ENCODE measurements at regions not wholly inside any gene's neighbourhood (a gene's known extent, or its start where the extent isn't known, plus 50 kb on each side); places are given as distances from the start of the nearest gene placed in this dataset.

DNA sequence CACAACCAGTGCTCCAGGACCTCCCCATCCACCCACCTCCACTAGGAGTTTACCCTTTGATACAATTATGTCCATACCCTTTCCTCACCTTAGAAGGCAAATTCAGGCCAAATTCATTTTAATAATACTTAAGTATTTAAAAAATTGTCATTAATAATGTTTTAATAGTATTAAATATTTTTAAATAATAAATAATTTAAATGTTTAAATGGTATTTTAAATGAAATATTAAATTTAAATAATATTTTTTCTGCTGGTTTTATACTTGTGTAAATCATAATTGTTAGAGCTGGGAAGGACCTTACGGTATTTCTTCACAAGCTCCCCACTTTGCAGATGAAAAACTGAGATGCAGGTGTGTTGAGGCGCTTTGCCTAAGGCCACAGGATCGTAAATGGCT, 67.8 kb downstream of the NRN1 start:
- Histone ChIP-seq H3K4me1 (no peaks in the 10 kb centered on the region), H3K27ac (no peak overlapping the region), H3K9me3 (peaks cover 0 to 6% (median 0%) of the 10 kb centered on the region in 3 donors), H3K36me3 (no peaks in the 10 kb centered on the region), H3K27me3 (peaks cover 0 to 2% (median 0%) of the 10 kb centered on the region in 3 donors), H3K4me3 (no peak overlapping the region)
- DNase-seq (no peak), ATAC-seq (no peak)
- intact Hi-C loops (cut with DNase I; ENCODE audit: low total_unique reads) (no loop called here), in situ Hi-C loops (cut with MboI; ENCODE audit: low sequenced_read_pairs in 4 of 4) (no loop called here)
- no peak for TF ChIP-seq POLR2A (IDR thresholded peaks at IDR 0.05)
- TF ChIP-seq, protein P1, sequence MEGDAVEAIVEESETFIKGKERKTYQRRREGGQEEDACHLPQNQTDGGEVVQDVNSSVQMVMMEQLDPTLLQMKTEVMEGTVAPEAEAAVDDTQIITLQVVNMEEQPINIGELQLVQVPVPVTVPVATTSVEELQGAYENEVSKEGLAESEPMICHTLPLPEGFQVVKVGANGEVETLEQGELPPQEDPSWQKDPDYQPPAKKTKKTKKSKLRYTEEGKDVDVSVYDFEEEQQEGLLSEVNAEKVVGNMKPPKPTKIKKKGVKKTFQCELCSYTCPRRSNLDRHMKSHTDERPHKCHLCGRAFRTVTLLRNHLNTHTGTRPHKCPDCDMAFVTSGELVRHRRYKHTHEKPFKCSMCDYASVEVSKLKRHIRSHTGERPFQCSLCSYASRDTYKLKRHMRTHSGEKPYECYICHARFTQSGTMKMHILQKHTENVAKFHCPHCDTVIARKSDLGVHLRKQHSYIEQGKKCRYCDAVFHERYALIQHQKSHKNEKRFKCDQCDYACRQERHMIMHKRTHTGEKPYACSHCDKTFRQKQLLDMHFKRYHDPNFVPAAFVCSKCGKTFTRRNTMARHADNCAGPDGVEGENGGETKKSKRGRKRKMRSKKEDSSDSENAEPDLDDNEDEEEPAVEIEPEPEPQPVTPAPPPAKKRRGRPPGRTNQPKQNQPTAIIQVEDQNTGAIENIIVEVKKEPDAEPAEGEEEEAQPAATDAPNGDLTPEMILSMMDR (IDR thresholded peaks at IDR 0.05 in 4 of 5, conservative IDR thresholded peaks at IDR 0.05 in 1 of 5) = no peak

DNA sequence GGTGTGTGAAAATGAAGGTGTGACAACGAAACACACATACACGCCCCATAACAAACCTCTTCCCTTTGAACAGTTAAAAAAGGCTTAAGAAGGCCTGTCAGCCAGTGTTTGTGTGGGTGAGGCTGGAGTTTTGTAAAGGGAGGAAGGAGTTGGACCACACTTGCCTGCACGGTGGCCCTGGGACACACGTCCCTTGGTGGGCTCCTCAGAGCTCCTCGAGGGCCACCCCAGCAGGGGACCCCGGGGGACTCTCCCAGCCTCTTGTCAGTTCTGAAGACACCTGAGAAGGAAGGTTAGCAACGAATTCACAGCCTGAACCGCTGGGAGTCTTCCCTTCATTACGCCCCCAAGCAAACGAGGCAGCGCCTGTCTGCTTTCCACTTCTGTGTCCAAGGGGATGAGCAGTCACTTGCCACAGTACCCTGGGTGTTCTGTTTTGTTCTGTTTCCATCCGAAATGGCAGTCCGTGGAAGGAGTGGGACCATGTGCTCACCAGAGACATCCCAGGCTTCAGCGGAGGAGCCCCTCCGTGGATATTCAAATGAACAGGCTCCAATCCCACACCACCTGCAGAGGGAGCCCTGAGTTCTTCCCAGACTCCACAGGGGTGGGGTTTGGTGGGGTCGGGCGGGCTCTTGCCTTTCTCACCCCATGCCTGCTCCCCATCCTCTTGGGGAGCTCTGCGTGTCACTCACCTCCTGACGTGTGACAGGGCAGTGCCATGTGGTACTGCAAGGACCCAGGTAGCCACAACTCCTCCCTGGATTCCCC, 68.6 kb downstream of the NRN1 start:
- in situ Hi-C loops (cut with MboI; ENCODE audit: low sequenced_read_pairs in 4 of 4) = no loop called here
- DNase-seq = no peak
- no peaks in the 10 kb centered on the region for H3K36me3 ChIP-seq
- H3K27ac ChIP-seq = no peak overlapping the region
- no peaks in the 10 kb centered on the region for H3K4me1 ChIP-seq
- H3K4me3 ChIP-seq = no peak overlapping the region
- H3K9me3 ChIP-seq = peaks cover 0 to 1% (median 0%) of the 10 kb centered on the region in 3 donors
- no peak for ATAC-seq
- intact Hi-C loops (cut with DNase I; ENCODE audit: low total_unique reads) = no loop called here
- TF ChIP-seq, protein P1 (IDR thresholded peaks at IDR 0.05 in 4 of 5, conservative IDR thresholded peaks at IDR 0.05 in 1 of 5) = no peak
- no peak for TF ChIP-seq POLR2A (IDR thresholded peaks at IDR 0.05)
- H3K27me3 ChIP-seq = peaks cover 0 to 2% (median 0%) of the 10 kb centered on the region in 3 donors

DNA sequence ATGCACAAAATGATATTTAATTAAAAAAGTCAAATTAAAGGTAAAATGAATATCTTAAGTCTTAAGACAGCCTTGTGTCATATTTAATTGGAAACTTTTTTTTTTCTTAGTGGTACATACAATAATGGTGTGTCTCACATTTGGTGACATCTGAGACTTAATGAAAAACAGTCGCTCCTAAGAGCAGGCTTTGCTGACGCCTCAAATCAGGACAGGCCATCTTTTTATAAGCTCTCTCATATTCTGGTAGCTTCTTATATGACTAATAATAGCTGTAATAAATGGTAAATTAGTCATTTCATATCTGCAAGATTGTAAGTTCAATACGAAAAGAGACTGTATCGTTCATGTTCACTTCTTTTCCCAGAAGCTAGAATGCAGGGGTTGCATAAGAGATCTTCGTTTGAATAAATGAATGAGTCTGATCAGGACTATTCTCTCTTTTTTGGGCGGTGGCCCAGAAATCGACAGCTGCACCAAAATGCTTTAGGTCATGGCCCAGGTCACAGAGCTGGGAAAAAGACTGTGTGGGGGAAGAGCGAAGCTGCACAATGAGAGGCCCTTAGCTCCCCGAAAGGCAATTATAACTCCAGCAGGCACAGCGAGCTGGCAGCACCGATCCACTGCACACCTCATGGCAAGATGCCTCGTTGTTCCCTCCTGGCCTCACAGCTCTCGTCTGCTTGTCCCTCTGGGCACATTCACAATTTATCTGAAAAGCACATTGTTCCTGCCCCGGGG, 69.4 kb downstream of the NRN1 start:
- no peak for ATAC-seq
- TF ChIP-seq POLR2A (IDR thresholded peaks at IDR 0.05) = no peak
- TF ChIP-seq, protein P1 (IDR thresholded peaks at IDR 0.05 in 4 of 5, conservative IDR thresholded peaks at IDR 0.05 in 1 of 5) = no peak
- Histone ChIP-seq H3K4me3 (no peak overlapping the region), H3K9me3 (no peaks in the 10 kb centered on the region), H3K27me3 (peaks cover 0 to 5% (median 0%) of the 10 kb centered on the region in 3 donors), H3K36me3 (no peaks in the 10 kb centered on the region), H3K27ac (no peak overlapping the region), H3K4me1 (no peaks in the 10 kb centered on the region)
- no peak for DNase-seq
- intact Hi-C loops (cut with DNase I; ENCODE audit: low total_unique reads) (no loop called here), in situ Hi-C loops (cut with MboI; ENCODE audit: low sequenced_read_pairs in 4 of 4) (no loop called here)

DNA sequence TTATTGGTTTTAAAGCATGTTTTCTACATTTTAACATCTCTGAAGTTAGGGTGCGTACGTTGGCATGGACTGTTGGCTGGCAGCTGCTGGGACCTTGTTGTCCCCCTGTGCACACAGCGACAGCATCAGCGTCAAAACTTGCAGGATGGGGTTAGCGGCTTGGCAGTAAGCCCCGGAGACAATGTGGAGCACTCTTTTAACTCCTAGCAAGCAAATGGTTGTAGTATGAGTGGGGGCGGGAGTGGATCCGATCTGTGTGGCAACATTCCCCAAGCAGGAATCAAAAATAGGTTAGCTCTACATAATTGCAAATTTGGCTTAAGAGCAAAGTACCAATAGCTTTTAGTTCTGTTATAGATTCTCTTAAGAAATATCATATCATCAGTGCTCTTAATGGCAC, 70.1 kb downstream of the NRN1 start:
- Histone ChIP-seq H3K27me3 (peaks cover 0 to 5% (median 0%) of the 10 kb centered on the region in 3 donors), H3K4me1 (no peaks in the 10 kb centered on the region), H3K4me3 (no peak overlapping the region), H3K27ac (no peak overlapping the region), H3K9me3 (no peaks in the 10 kb centered on the region), H3K36me3 (no peaks in the 10 kb centered on the region)
- intact Hi-C loops (cut with DNase I; ENCODE audit: low total_unique reads) = no loop called here
- in situ Hi-C loops (cut with MboI; ENCODE audit: low sequenced_read_pairs in 4 of 4) = no loop called here
- DNase-seq (no peak), ATAC-seq (no peak)
- TF ChIP-seq, protein P1 (IDR thresholded peaks at IDR 0.05 in 4 of 5, conservative IDR thresholded peaks at IDR 0.05 in 1 of 5) = no peak
- TF ChIP-seq POLR2A (IDR thresholded peaks at IDR 0.05) = no peak
